GM12891 (cell line): ENCODE measurements at regions not wholly inside any gene's neighbourhood (a gene's known extent, or its start where the extent isn't known, plus 50 kb on each side); places are given as distances from the start of the nearest gene placed in this dataset.

Experiments
- PAX5 ChIP-seq: IDR thresholded peaks from 2 replicates; pipeline ENCODE4 v1.6.1; 2011; ENCODE audit warnings: low read length, moderate library complexity, mild to moderate bottlenecking; ENCODE audit not compliant: insufficient read depth, severe bottlenecking
- POLR2A ChIP-seq: IDR thresholded peaks from 2 replicates; pipeline ENCODE4 v1.6.1; 2011; ENCODE audit warnings: low read depth, low read length, control low read depth
- POLR2AphosphoS5 ChIP-seq: IDR thresholded peaks from 2 replicates; pipeline ENCODE4 v1.6.1; 2011; ENCODE audit warnings: low read depth, low read length, control low read depth
- POU2F2 ChIP-seq: IDR thresholded peaks from 2 replicates; pipeline ENCODE4 v1.6.1; 2011; ENCODE audit warnings: low read depth, mild to moderate bottlenecking, control low read depth, low read length, moderate library complexity
- SPI1 ChIP-seq: IDR thresholded peaks from 2 replicates; pipeline ENCODE4 v1.6.1; 2011; ENCODE audit warnings: low read depth, low read length, control low read depth
- TAF1 ChIP-seq: IDR thresholded peaks from 2 replicates; pipeline ENCODE4 v1.6.1; 2011; ENCODE audit warnings: low read depth, low read length, control low read depth

GRCh38 chr3:10692039-10692622 lies 123.9 kb upstream of the SLC6A11 start:
- TF ChIP-seq POLR2A (no peak), POLR2AphosphoS5 (no peak), SPI1 (no peak), TAF1 (no peak), PAX5 (no peak), POU2F2 (no peak)
